ENCODE measurements at regions not wholly inside any gene's neighbourhood (a gene's known extent, or its start where the extent isn't known, plus 50 kb on each side); places are given as distances from the start of the nearest gene placed in this dataset.

DNA sequence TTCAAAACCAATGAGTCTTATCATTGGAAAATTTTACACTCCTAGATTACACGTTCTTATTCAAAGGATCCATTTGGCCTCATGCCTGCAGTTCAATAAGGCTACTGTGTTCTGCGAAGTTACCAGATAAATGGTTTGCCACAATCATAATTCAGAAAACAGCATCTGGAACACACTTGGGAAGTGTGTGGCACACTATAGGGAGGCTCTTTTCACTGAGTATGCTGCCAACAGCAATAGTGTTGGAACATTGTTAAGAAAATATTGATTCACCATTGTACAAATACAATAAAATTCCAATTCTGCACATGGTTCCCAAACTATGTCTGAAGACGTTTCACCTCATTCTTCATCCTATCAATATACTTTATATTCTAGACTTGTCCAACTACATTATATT, 141.4 kb upstream of the DOK6 start:
- H3K9me3 ChIP-seq (ENCODE audit: control insufficient read depth in 4 of 4, low read length in 3 of 4), result no peaks in the 10 kb centered on the region
- no peak overlapping the region for H3K9ac ChIP-seq (ENCODE audit: low read depth in 1 of 2, low read length in 2 of 2)
- no peaks in the 10 kb centered on the region for H3K27me3 ChIP-seq (ENCODE audit: control insufficient read depth in 4 of 4, insufficient read depth in 4 of 4, low read length in 3 of 4)
- no peak overlapping the region for H3K4me3 ChIP-seq (ENCODE audit: low read depth in 1 of 3, low read length in 3 of 3)
- DNase-seq (ENCODE audit: low spot score), result no peak
- no peaks in the 10 kb centered on the region for H3K4me1 ChIP-seq (ENCODE audit: control insufficient read depth in 4 of 4, insufficient read depth in 4 of 4, low read length in 3 of 4)
- WGBS, result 50% methylated on average over 3 of the region's 3 CpGs
- TF ChIP-seq, protein P1, sequence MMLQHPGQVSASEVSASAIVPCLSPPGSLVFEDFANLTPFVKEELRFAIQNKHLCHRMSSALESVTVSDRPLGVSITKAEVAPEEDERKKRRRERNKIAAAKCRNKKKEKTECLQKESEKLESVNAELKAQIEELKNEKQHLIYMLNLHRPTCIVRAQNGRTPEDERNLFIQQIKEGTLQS (IDR thresholded peaks at IDR 0.05), result no peak
- TF ChIP-seq, protein P2, sequence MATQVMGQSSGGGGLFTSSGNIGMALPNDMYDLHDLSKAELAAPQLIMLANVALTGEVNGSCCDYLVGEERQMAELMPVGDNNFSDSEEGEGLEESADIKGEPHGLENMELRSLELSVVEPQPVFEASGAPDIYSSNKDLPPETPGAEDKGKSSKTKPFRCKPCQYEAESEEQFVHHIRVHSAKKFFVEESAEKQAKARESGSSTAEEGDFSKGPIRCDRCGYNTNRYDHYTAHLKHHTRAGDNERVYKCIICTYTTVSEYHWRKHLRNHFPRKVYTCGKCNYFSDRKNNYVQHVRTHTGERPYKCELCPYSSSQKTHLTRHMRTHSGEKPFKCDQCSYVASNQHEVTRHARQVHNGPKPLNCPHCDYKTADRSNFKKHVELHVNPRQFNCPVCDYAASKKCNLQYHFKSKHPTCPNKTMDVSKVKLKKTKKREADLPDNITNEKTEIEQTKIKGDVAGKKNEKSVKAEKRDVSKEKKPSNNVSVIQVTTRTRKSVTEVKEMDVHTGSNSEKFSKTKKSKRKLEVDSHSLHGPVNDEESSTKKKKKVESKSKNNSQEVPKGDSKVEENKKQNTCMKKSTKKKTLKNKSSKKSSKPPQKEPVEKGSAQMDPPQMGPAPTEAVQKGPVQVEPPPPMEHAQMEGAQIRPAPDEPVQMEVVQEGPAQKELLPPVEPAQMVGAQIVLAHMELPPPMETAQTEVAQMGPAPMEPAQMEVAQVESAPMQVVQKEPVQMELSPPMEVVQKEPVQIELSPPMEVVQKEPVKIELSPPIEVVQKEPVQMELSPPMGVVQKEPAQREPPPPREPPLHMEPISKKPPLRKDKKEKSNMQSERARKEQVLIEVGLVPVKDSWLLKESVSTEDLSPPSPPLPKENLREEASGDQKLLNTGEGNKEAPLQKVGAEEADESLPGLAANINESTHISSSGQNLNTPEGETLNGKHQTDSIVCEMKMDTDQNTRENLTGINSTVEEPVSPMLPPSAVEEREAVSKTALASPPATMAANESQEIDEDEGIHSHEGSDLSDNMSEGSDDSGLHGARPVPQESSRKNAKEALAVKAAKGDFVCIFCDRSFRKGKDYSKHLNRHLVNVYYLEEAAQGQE (IDR thresholded peaks at IDR 0.05), result no peak
- no peak for TF ChIP-seq GABPA (IDR thresholded peaks at IDR 0.05 in 1 of 2, conservative IDR thresholded peaks at IDR 0.05 in 1 of 2)
- TF ChIP-seq, protein P3, sequence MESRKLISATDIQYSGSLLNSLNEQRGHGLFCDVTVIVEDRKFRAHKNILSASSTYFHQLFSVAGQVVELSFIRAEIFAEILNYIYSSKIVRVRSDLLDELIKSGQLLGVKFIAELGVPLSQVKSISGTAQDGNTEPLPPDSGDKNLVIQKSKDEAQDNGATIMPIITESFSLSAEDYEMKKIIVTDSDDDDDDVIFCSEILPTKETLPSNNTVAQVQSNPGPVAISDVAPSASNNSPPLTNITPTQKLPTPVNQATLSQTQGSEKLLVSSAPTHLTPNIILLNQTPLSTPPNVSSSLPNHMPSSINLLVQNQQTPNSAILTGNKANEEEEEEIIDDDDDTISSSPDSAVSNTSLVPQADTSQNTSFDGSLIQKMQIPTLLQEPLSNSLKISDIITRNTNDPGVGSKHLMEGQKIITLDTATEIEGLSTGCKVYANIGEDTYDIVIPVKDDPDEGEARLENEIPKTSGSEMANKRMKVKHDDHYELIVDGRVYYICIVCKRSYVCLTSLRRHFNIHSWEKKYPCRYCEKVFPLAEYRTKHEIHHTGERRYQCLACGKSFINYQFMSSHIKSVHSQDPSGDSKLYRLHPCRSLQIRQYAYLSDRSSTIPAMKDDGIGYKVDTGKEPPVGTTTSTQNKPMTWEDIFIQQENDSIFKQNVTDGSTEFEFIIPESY (IDR thresholded peaks at IDR 0.05), result no peak
- H3K27ac ChIP-seq (ENCODE audit: low read depth in 1 of 2, low read length in 2 of 2), result no peak overlapping the region
- no peaks in the 10 kb centered on the region for H3K36me3 ChIP-seq (ENCODE audit: control insufficient read depth in 4 of 4, insufficient read depth in 3 of 4, low read depth in 1 of 4, low read length in 3 of 4)

DNA sequence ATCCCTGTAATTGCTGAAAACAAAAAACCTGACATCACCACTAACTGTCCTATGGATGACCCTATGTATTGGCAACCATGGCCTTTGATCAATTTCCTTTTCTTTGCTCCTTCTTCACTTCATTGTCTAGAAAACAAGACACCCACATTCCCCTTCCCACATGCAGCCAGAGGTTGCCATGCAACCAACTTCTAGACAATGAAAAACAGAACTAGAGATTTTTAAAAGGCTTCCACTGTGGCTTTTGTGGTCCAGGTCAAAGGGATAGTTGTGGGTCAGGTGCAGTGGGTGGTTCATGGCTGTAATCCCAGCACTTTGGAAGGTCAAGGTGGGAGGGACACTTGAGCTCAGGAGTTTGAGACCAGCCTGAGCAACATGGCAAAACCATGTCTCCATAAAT, 139.3 kb upstream of the DOK6 start:
- Histone ChIP-seq H3K36me3 (ENCODE audit: control insufficient read depth in 4 of 4, insufficient read depth in 3 of 4, low read depth in 1 of 4, low read length in 3 of 4) (no peaks in the 10 kb centered on the region), H3K27ac (ENCODE audit: low read depth in 1 of 2, low read length in 2 of 2) (no peak overlapping the region), H3K4me1 (ENCODE audit: control insufficient read depth in 4 of 4, insufficient read depth in 4 of 4, low read length in 3 of 4) (no peaks in the 10 kb centered on the region), H3K9ac (ENCODE audit: low read depth in 1 of 2, low read length in 2 of 2) (no peak overlapping the region), H3K27me3 (ENCODE audit: control insufficient read depth in 4 of 4, insufficient read depth in 4 of 4, low read length in 3 of 4) (no peaks in the 10 kb centered on the region), H3K4me3 (ENCODE audit: low read depth in 1 of 3, low read length in 3 of 3) (no peak overlapping the region), H3K9me3 (ENCODE audit: control insufficient read depth in 4 of 4, low read length in 3 of 4) (no peaks in the 10 kb centered on the region)
- no peak for DNase-seq (ENCODE audit: low spot score)
- TF ChIP-seq YY1 (IDR thresholded peaks at IDR 0.05), result no peak
- TF ChIP-seq, protein P2 (IDR thresholded peaks at IDR 0.05), result no peak
- TF ChIP-seq, protein P3 (IDR thresholded peaks at IDR 0.05), result no peak
- no peak for TF ChIP-seq TAF1 (conservative IDR thresholded peaks at IDR 0.05)
- no peak for TF ChIP-seq HNF4G (IDR thresholded peaks at IDR 0.05)
